KMS-11 (cell line): ENCODE measurements at regions not wholly inside any gene's neighbourhood (a gene's known extent, or its start where the extent isn't known, plus 50 kb on each side); places are given as distances from the start of the nearest gene placed in this dataset.

ENCODE experiments used
- H2AFZ ChIP-seq: fragments of 200-600 bp; sonication (generic); 2 replicates; pipeline ENCODE4 v1.6.1; 2016; ENCODE audit warnings: antibody characterized with exemption, mixed run types, low read depth
- H3K27ac ChIP-seq: fragments of 200-600 bp; sonication (generic); 2 replicates; pipeline ENCODE4 v1.6.1; 2016; ENCODE audit warnings: mild to moderate bottlenecking, mixed run types
- H3K27me3 ChIP-seq: fragments of 200-600 bp; sonication (generic); 2 replicates; pipeline ENCODE4 v1.6.1; 2017; ENCODE audit warnings: mild to moderate bottlenecking, low read depth, mixed run types, moderate library complexity; ENCODE audit not compliant: insufficient read depth
- H3K36me3 ChIP-seq: fragments of 200-600 bp; sonication (generic); 2 replicates; pipeline ENCODE4 v1.6.1; 2017; ENCODE audit warnings: mild to moderate bottlenecking, mixed run types; ENCODE audit not compliant: insufficient read depth
- H3K4me1 ChIP-seq: fragments of 200-600 bp; sonication (generic); 2 replicates; pipeline ENCODE4 v1.6.1; 2016; ENCODE audit warnings: mild to moderate bottlenecking, low read depth, mixed run types; ENCODE audit not compliant: poor library complexity, severe bottlenecking
- H3K4me2 ChIP-seq: fragments of 200-600 bp; sonication (generic); 2 replicates; pipeline ENCODE4 v1.7.0; 2016; ENCODE audit warnings: mild to moderate bottlenecking, mixed run types
- H3K4me3 ChIP-seq: fragments of 200-600 bp; sonication (generic); IDR thresholded peaks from 2 replicates; pipeline ENCODE4 v1.6.1; 2017; ENCODE audit warnings: low read depth, low read length, mixed read lengths; ENCODE audit not compliant: insufficient read depth
- H3K79me2 ChIP-seq: fragments of 200-600 bp; sonication (generic); 2 replicates; pipeline ENCODE4 v1.6.1; 2016; ENCODE audit warnings: low read depth, mixed run types; ENCODE audit not compliant: insufficient read depth
- H3K9ac ChIP-seq: fragments of 200-600 bp; sonication (generic); 2 replicates; pipeline ENCODE4 v1.6.1; 2016; ENCODE audit warnings: mild to moderate bottlenecking, mixed run types
- H4K20me1 ChIP-seq: fragments of 200-600 bp; sonication (generic); 2 replicates; pipeline ENCODE4 v1.6.1; 2016; ENCODE audit warnings: mild to moderate bottlenecking, mixed run types; ENCODE audit not compliant: insufficient read depth
- TF ChIP-seq, protein P1 (sequence below): fragments of 200-600 bp; sonication (generic); conservative IDR thresholded peaks from 2 replicates; pipeline ENCODE4 v1.6.1; 2017; ENCODE audit warnings: low read depth, mild to moderate bottlenecking, antibody characterized with exemption, low read length, moderate library complexity, mixed read lengths

GRCh38 chr1:4977701-4978100 is 323.3 kb downstream of the AJAP1 start:
- TF ChIP-seq, protein P1, sequence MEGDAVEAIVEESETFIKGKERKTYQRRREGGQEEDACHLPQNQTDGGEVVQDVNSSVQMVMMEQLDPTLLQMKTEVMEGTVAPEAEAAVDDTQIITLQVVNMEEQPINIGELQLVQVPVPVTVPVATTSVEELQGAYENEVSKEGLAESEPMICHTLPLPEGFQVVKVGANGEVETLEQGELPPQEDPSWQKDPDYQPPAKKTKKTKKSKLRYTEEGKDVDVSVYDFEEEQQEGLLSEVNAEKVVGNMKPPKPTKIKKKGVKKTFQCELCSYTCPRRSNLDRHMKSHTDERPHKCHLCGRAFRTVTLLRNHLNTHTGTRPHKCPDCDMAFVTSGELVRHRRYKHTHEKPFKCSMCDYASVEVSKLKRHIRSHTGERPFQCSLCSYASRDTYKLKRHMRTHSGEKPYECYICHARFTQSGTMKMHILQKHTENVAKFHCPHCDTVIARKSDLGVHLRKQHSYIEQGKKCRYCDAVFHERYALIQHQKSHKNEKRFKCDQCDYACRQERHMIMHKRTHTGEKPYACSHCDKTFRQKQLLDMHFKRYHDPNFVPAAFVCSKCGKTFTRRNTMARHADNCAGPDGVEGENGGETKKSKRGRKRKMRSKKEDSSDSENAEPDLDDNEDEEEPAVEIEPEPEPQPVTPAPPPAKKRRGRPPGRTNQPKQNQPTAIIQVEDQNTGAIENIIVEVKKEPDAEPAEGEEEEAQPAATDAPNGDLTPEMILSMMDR, result no peak
- Histone ChIP-seq H3K4me2 (no peak overlapping the region), H3K4me1 (no peaks in the 10 kb centered on the region), H3K79me2 (no peaks in the 10 kb centered on the region), H3K9ac (no peak overlapping the region), H3K27ac (no peak overlapping the region), H3K36me3 (no peaks in the 10 kb centered on the region), H3K4me3 (no peak overlapping the region), H2AFZ (no peak overlapping the region), H4K20me1 (no peaks in the 10 kb centered on the region), H3K27me3 (peaks cover 7% of the 10 kb centered on the region; the same call in 1 of the 2 replicates)

DNA sequence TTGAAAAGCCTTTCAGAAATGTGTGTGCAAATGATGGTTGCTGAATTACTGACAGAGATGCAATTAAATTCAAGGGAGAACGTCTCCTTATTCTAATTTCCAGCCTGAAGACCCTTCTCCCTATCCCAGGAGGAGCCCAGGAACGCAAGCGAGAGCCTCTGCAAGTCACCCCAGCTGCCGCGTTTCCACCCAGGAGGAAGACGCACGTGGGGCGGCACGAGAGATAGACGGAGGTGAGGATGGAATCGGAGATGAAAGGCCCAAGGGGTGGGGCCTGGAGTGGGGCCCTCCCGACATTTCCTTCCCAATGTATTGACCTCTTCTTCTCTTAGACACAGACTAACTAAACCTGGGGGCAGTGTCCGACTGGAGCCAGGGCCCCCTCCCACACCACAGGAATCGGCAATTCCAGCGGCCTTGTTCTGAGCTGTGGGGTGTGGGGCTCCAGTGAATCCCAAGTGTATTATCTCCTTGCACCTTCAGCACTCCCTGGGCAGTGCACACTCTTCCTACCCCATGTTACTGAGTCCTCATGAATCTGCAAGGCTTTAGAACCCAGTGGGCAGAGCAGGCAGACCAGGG is 322.5 kb downstream of the AJAP1 start:
- Histone ChIP-seq H3K36me3 (no peaks in the 10 kb centered on the region), H3K4me2 (no peak overlapping the region), H3K27ac (no peak overlapping the region), H4K20me1 (no peaks in the 10 kb centered on the region), H3K4me1 (no peaks in the 10 kb centered on the region), H3K4me3 (no peak overlapping the region), H3K79me2 (no peaks in the 10 kb centered on the region), H3K27me3 (peaks cover 7% of the 10 kb centered on the region; the same call in 1 of the 2 replicates), H3K9ac (no peak overlapping the region), H2AFZ (no peak overlapping the region)
- TF ChIP-seq, protein P1, result no peak

- Histone ChIP-seq H3K4me2 (no peak overlapping the region), H3K27ac (no peak overlapping the region), H3K9ac (no peak overlapping the region), H3K4me3 (no peak overlapping the region), H3K79me2 (no peaks in the 10 kb centered on the region), H3K36me3 (no peaks in the 10 kb centered on the region), H2AFZ (no peak overlapping the region), H3K27me3 (peaks cover 7% of the 10 kb centered on the region; the same call in 1 of the 2 replicates), H3K4me1 (no peaks in the 10 kb centered on the region), H4K20me1 (no peaks in the 10 kb centered on the region)
- TF ChIP-seq, protein P1, result no peak
Measured at GRCh38 chr1:4975856-4976255, 321.4 kb downstream of the AJAP1 start.

DNA sequence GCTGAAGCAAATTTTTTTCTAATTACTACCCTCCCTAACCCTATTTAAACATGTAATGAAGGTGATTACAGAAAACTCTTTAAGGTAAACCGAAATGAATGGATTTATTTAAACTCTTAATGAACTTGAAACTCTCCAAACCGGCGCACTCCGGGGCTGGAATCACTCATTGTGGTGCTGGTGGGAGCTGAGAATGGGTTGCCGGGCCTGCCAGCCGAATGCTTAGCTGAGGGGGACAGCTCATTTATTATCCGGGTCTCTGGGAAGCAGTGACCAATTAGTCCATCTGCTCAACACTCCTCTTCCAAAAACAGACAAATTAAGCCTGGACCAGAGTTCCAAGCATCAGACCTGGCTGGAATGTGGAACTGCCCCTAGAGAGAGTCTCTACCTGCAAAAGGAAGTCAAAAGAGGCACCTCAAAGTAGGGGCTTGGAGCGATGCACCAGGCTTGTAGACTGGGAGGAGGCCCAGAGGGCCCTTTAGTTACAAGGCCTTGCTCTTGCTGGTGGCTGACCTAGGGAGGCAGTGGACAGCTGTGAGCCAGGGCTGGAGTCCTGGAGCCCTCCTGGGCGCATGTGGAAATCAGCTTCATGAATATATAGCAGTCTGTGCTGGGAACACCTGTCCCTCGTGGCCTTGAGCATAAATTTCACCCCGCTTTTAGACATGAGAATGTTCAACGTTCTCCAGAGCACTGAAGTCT is 320.7 kb downstream of the AJAP1 start:
- H3K9ac ChIP-seq, result no peak overlapping the region

More for the DNA sequence above, 320.7 kb downstream of the AJAP1 start:
- H4K20me1 ChIP-seq, result no peaks in the 10 kb centered on the region
- TF ChIP-seq, protein P1, result no peak
- H3K4me2 ChIP-seq, result no peak overlapping the region
- H3K36me3 ChIP-seq, result no peaks in the 10 kb centered on the region
- no peak overlapping the region for H2AFZ ChIP-seq
- H3K79me2 ChIP-seq, result no peaks in the 10 kb centered on the region
- H3K27me3 ChIP-seq, result peaks cover 7% of the 10 kb centered on the region; the same call in 1 of the 2 replicates
- H3K4me1 ChIP-seq, result no peaks in the 10 kb centered on the region
- H3K4me3 ChIP-seq, result no peak overlapping the region
- no peak overlapping the region for H3K27ac ChIP-seq
